SW 1271 (cell line): ENCODE measurements at regions not wholly inside any gene's neighbourhood (a gene's known extent, or its start where the extent isn't known, plus 50 kb on each side); places are given as distances from the start of the nearest gene placed in this dataset.
"Not testable (repeated sequence)": the region's sequence is repeated elsewhere in the genome, so short reads cannot be mapped to it uniquely, and the experiment has no call there.

Experiments used
- DNase-seq, 2 experiments: peaks; one replicate each; lab custom pipeline; 2025; lab: John Stamatoyannopoulos, UW

- no peak for DNase-seq
Measured at GRCh38 chr3:104396974-104397669, 969.6 kb upstream of the ALCAM start.

GRCh38 chr3:104397713-104398112 is 969.0 kb upstream of the ALCAM start:
- DNase-seq = no peak

- DNase-seq = no peak
Measured at GRCh38 chr3:104402902-104403301, 963.8 kb upstream of the ALCAM start.

GRCh38 chr3:104411757-104412156 is 955.0 kb upstream of the ALCAM start:
- no peak for DNase-seq

- no peak for DNase-seq
Measured at GRCh38 chr3:104412608-104413580, 953.8 kb upstream of the ALCAM start.

- DNase-seq = no peak
Measured at GRCh38 chr3:104428337-104428925, 938.3 kb upstream of the ALCAM start.

- DNase-seq = no peak
Measured at GRCh38 chr3:104429727-104430126, 937.0 kb upstream of the ALCAM start.

- DNase-seq = no peak
Measured at GRCh38 chr3:104436506-104436905, 930.2 kb upstream of the ALCAM start.

GRCh38 chr3:104437131-104437750 is 929.5 kb upstream of the ALCAM start:
- no peak for DNase-seq

GRCh38 chr3:104437891-104438290 is 928.8 kb upstream of the ALCAM start:
- no peak for DNase-seq

GRCh38 chr3:104438706-104439105 is 928.0 kb upstream of the ALCAM start:
- DNase-seq = no peak

- not testable (repeated sequence) for DNase-seq
Measured at GRCh38 chr3:104445252-104445919, 921.3 kb upstream of the ALCAM start.

GRCh38 chr3:104447681-104448080 is 919.0 kb upstream of the ALCAM start:
- no peak for DNase-seq

GRCh38 chr3:104452697-104453096 is 914.0 kb upstream of the ALCAM start:
- no peak for DNase-seq

GRCh38 chr3:104458657-104459056 is 908.1 kb upstream of the ALCAM start:
- DNase-seq = no peak

GRCh38 chr3:104460477-104461406 is 906.0 kb upstream of the ALCAM start:
- peak in 1 of 2 experiments; percentile 5 for DNase-seq

- DNase-seq = no peak
Measured at GRCh38 chr3:104461431-104461830, 905.3 kb upstream of the ALCAM start.

- DNase-seq = no peak
Measured at GRCh38 chr3:104472221-104472620, 894.5 kb upstream of the ALCAM start.

GRCh38 chr3:104474011-104474410 is 892.7 kb upstream of the ALCAM start:
- no peak for DNase-seq

GRCh38 chr3:104503022-104503421 is 863.7 kb upstream of the ALCAM start:
- no peak for DNase-seq
